Endothelial cell of umbilical vein (primary cell): ENCODE measurements at regions not wholly inside any gene's neighbourhood (a gene's known extent, or its start where the extent isn't known, plus 50 kb on each side); places are given as distances from the start of the nearest gene placed in this dataset.

Experiments
- BruUV-seq: library from RNA; stranded (reverse); fragments of 400-500 nt; replicated peaks from 2 replicates; lab custom pipeline; 2021; lab: Mats Ljungman, UMichigan
- CTCF ChIA-PET: fragments of 300-600, 350-600 bp; sonication (Branson Sonifier 250); formaldehyde crosslinking; loops from one replicate; lab custom pipeline; 2021; ENCODE audit warnings: antibody characterized with exemption, inconsistent platforms; lab: Charles Lee
- POLR2A ChIA-PET: fragments of 300-600, 350-600 bp; sonication (Branson Sonifier 250); formaldehyde crosslinking; loops from one replicate; lab custom pipeline; 2021; ENCODE audit warnings: antibody characterized with exemption, inconsistent platforms; lab: Charles Lee
- DNase-seq: peaks from one replicate; pipeline ENCODE4 v3.0.0-alpha.2; 2011; ENCODE audit warnings: low read depth, low spot score
- FAIRE-seq: peaks from 2 replicates; lab custom pipeline; 2011; peaks lifted over from hg19 to GRCh38; lab: Jason Lieb, UNC
- H2AFZ ChIP-seq: 2 replicates; pipeline ENCODE4 v1.6.0; 2012; ENCODE audit warnings: low read depth, low read length, control low read depth, inconsistent platforms
- H3K27ac ChIP-seq: 2 replicates; pipeline ENCODE4 v1.5.1; 2011; ENCODE audit warnings: low read depth, mild to moderate bottlenecking, control low read depth, low read length, moderate library complexity; ENCODE audit not compliant: insufficient read depth
- H3K27me3 ChIP-seq, 2 experiments: 2 replicates each; pipeline versions ENCODE4 v1.6.0 to v1.6.1; 2011; ENCODE audit warnings: low read length in 2 of 2, mixed read lengths in 1 of 2; ENCODE audit not compliant: control insufficient read depth in 2 of 2, insufficient read depth in 2 of 2
- H3K36me3 ChIP-seq, 2 experiments: 2 replicates in 1 of 2; 3 replicates in 1 of 2; pipeline ENCODE4 v1.5.1; 2011; ENCODE audit warnings: low read length in 2 of 2, mild to moderate bottlenecking in 1 of 2, moderate library complexity in 1 of 2; ENCODE audit not compliant: control insufficient read depth in 2 of 2, insufficient read depth in 2 of 2; ENCODE audit errors: extremely low read depth in 1 of 2
- H3K4me1 ChIP-seq: 3 replicates; pipeline ENCODE4 v1.5.1; 2011; ENCODE audit warnings: mild to moderate bottlenecking, low read length; ENCODE audit not compliant: control insufficient read depth, insufficient read depth; ENCODE audit errors: extremely low read depth
- H3K4me2 ChIP-seq: 2 replicates; pipeline ENCODE4 v1.6.1; 2011; ENCODE audit warnings: low read length, control low read depth, mixed read lengths; ENCODE audit not compliant: insufficient read depth
- H3K4me3 ChIP-seq, 3 experiments: fragments of 200-600 bp in 1 of 3; sonication (generic), shearing (Covaris generic) in 1 of 3; replicated peaks in 1 of 3; 2 replicates each; pipeline ENCODE4 v1.5.1; 2011 to 2016; ENCODE audit warnings: control low read depth in 3 of 3, low read length in 3 of 3, mild to moderate bottlenecking in 2 of 3, inconsistent platforms in 1 of 3, low read depth in 1 of 3, moderate library complexity in 1 of 3; ENCODE audit not compliant: insufficient read depth in 1 of 3
- H3K79me2 ChIP-seq: 2 replicates; pipeline ENCODE4 v1.6.0; 2012; ENCODE audit warnings: low read length, inconsistent platforms; ENCODE audit not compliant: control insufficient read depth, insufficient read depth
- H3K9ac ChIP-seq: replicated peaks from 2 replicates; pipeline ENCODE3; 2011; ENCODE audit warnings: low read length, control low read depth; ENCODE audit not compliant: insufficient read depth; ENCODE audit errors: extremely low read depth
- H3K9me1 ChIP-seq: replicated peaks from 3 replicates; pipeline ENCODE4 v1.6.0; 2011; ENCODE audit warnings: mild to moderate bottlenecking, low read length; ENCODE audit not compliant: control insufficient read depth, insufficient read depth; ENCODE audit errors: extremely low read depth
- H3K9me3 ChIP-seq: replicated peaks from 2 replicates; pipeline ENCODE4 v1.5.1; 2012; ENCODE audit warnings: low read length, inconsistent platforms; ENCODE audit not compliant: control insufficient read depth, insufficient read depth
- H4K20me1 ChIP-seq: replicated peaks from 2 replicates; pipeline ENCODE3; 2011; ENCODE audit warnings: mild to moderate bottlenecking, low read length; ENCODE audit not compliant: control insufficient read depth, insufficient read depth; ENCODE audit errors: extremely low read depth
- EZH2 ChIP-seq: IDR thresholded peaks from 2 replicates; pipeline ENCODE4 v1.6.1; 2012; ENCODE audit warnings: borderline replicate concordance, low read depth, mild to moderate bottlenecking, moderate library complexity, low read length, inconsistent platforms; ENCODE audit not compliant: severe bottlenecking
- FOS ChIP-seq: IDR thresholded peaks from 2 replicates; pipeline ENCODE4 v1.6.1; 2011; ENCODE audit warnings: mild to moderate bottlenecking, low read length, moderate library complexity, borderline replicate concordance; ENCODE audit not compliant: insufficient read depth
- GATA2 ChIP-seq: IDR thresholded peaks from 2 replicates; pipeline ENCODE4 v1.7.0; 2011; ENCODE audit warnings: low read depth, mild to moderate bottlenecking, moderate library complexity, mixed read lengths, low read length; ENCODE audit not compliant: insufficient read length, insufficient read depth
- JUN ChIP-seq: IDR thresholded peaks from 2 replicates; pipeline ENCODE4 v1.6.1; 2011; ENCODE audit warnings: borderline replicate concordance, low read depth; ENCODE audit not compliant: insufficient read length, insufficient read depth
- MYC ChIP-seq: IDR thresholded peaks from one replicate; pipeline ENCODE4 v1.6.1; 2011; ENCODE audit warnings: mild to moderate bottlenecking, low read depth, low read length
- POLR2A ChIP-seq: IDR thresholded peaks from 2 replicates; pipeline ENCODE4 v1.6.1; 2012; ENCODE audit warnings: low read depth, mild to moderate bottlenecking, control low read depth, low read length
- POLR2AphosphoS5 ChIP-seq: IDR thresholded peaks from 2 replicates; pipeline ENCODE4 v1.6.1; 2012; ENCODE audit warnings: low read depth, mild to moderate bottlenecking, control low read depth, low read length, moderate library complexity; ENCODE audit not compliant: insufficient read depth
- dilution Hi-C: fragments of 300-500 bp; cut with MboI; formaldehyde crosslinking; loops from one replicate; pipeline ENCODE4 v1.15.0; 2019; ENCODE audit warnings: low sequenced_read_pairs; ENCODE audit not compliant: extremely low pct_ligation_motif_present
- intact Hi-C: fragments of 100-400 bp; cut with micrococcal nuclease; formaldehyde crosslinking; loops from one replicate; pipeline ENCODE4 v1.10.0; 2022
- TF ChIP-seq, protein P1 (sequence below), 2 donors: IDR thresholded peaks; 1 replicate in 1 of 2; 2 replicates in 1 of 2; pipeline ENCODE4 v1.5.1; 2011; ENCODE audit warnings: low read length in 2 of 2, mild to moderate bottlenecking in 2 of 2, moderate library complexity in 2 of 2, control low read depth in 1 of 2, inconsistent platforms in 1 of 2, low read depth in 1 of 2; ENCODE audit not compliant: insufficient read depth in 1 of 2; ENCODE audit errors: extremely low read depth in 1 of 2
- TF ChIP-seq, protein P2 (sequence below): IDR thresholded peaks from 2 replicates; pipeline ENCODE4 v1.6.1; 2011; ENCODE audit not compliant: insufficient read depth, insufficient read length

DNA sequence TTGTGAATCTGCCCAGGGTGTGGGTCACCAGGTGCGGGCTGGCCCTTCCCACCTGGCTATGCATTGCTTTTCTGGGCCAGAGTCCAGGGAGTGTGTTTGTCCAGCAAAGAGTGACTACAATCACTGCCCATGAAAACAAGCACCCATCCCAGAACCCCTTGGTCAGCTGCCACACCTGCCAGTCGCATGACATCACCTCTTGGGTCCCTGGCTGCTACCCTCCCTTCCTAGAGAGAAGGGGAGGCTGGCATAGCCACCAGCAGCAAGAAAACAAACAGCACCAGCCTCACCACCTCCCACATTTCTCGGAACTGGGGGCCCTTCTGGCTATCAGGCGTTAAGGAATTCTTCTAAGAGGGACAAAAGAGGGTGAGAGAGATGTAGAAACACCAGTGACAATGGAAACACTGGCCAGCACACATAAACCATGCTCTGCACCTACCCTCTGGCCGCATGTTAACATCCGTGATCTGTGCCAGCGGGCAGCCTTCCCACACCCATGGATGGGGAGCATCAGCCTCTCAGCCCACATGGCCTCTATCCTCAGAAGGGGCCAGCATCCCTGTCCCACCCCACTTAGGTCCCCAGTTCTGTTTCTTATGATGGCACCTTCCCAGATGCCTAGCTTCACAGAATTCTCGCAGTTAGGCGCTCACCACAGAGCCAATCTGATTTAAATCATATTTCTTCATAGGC lies 109.7 kb upstream of the GLI2 start:
- dilution Hi-C loops (no loop called here), intact Hi-C loops (no loop called here)
- FAIRE-seq (no peak), DNase-seq (no peak)
- H3K4me1 ChIP-seq: no peaks in the 10 kb centered on the region
- no peak overlapping the region for H3K27ac ChIP-seq
- no peak for TF ChIP-seq MYC
- TF ChIP-seq FOS: no peak
- no peak for TF ChIP-seq JUN
- TF ChIP-seq POLR2AphosphoS5: no peak
- TF ChIP-seq POLR2A: no peak
- TF ChIP-seq, protein P1, sequence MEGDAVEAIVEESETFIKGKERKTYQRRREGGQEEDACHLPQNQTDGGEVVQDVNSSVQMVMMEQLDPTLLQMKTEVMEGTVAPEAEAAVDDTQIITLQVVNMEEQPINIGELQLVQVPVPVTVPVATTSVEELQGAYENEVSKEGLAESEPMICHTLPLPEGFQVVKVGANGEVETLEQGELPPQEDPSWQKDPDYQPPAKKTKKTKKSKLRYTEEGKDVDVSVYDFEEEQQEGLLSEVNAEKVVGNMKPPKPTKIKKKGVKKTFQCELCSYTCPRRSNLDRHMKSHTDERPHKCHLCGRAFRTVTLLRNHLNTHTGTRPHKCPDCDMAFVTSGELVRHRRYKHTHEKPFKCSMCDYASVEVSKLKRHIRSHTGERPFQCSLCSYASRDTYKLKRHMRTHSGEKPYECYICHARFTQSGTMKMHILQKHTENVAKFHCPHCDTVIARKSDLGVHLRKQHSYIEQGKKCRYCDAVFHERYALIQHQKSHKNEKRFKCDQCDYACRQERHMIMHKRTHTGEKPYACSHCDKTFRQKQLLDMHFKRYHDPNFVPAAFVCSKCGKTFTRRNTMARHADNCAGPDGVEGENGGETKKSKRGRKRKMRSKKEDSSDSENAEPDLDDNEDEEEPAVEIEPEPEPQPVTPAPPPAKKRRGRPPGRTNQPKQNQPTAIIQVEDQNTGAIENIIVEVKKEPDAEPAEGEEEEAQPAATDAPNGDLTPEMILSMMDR (IDR thresholded peaks at IDR 0.05; ENCODE audit: extremely low read depth in 1 of 2, insufficient read depth in 1 of 2, low read depth in 1 of 2, low read length in 2 of 2): no peak
- TF ChIP-seq GATA2: no peak
- no peak for TF ChIP-seq EZH2
- TF ChIP-seq, protein P2, sequence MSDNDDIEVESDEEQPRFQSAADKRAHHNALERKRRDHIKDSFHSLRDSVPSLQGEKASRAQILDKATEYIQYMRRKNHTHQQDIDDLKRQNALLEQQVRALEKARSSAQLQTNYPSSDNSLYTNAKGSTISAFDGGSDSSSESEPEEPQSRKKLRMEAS: no peak
- no peaks in the 10 kb centered on the region for H3K9me1 ChIP-seq
- ChIA-PET CTCF (no interaction called here), POLR2A (no interaction called here)
- H3K27me3 ChIP-seq: peaks cover 2 to 3% of the 10 kb centered on the region in 2 experiments
- no peaks in the 10 kb centered on the region for H4K20me1 ChIP-seq
- H3K9ac ChIP-seq: no peak overlapping the region
- BruUV-seq: no TSS peak
- no peak overlapping the region for H2AFZ ChIP-seq
- no peaks in the 10 kb centered on the region for H3K9me3 ChIP-seq
- H3K79me2 ChIP-seq: no peaks in the 10 kb centered on the region
- H3K36me3 ChIP-seq: no peaks in the 10 kb centered on the region
- H3K4me3 ChIP-seq: no peak overlapping the region
- no peak overlapping the region for H3K4me2 ChIP-seq
